NCI-H69 (cell line): ENCODE measurements at regions not wholly inside any gene's neighbourhood (a gene's known extent, or its start where the extent isn't known, plus 50 kb on each side); places are given as distances from the start of the nearest gene placed in this dataset.
"Not testable (repeated sequence)": the region's sequence is repeated elsewhere in the genome, so short reads cannot be mapped to it uniquely, and the experiment has no call there.

Experiments
- DNase-seq: peaks from one replicate; lab custom pipeline; 2025; lab: John Stamatoyannopoulos, UW

GRCh38 chr12:9336375-9337011 lies 128.3 kb upstream of the PZP start:
- DNase-seq, result not testable (repeated sequence)

- no peak for DNase-seq
These were observed 127.7 kb upstream of the PZP start for GRCh38 chr12:9335867-9336266.

- no peak for DNase-seq
These were observed 126.8 kb upstream of the PZP start for GRCh38 chr12:9334964-9335363.

- DNase-seq, result no peak
These were observed 126.0 kb upstream of the PZP start for GRCh38 chr12:9334041-9334692.

- DNase-seq, result no peak
These were observed 125.0 kb upstream of the PZP start for GRCh38 chr12:9333161-9333560.

GRCh38 chr12:9332564-9332963 lies 124.4 kb upstream of the PZP start:
- DNase-seq, result no peak

GRCh38 chr12:9331218-9331626 lies 123.0 kb upstream of the PZP start:
- peak; percentile 72 for DNase-seq

GRCh38 chr12:9329019-9329418 lies 120.8 kb upstream of the PZP start:
- DNase-seq, result no peak

- DNase-seq, result no peak
These were observed 119.9 kb upstream of the PZP start for GRCh38 chr12:9328065-9328464.

GRCh38 chr12:9327320-9327719 lies 119.1 kb upstream of the PZP start:
- DNase-seq, result no peak

GRCh38 chr12:9326849-9327248 lies 118.7 kb upstream of the PZP start:
- not testable (repeated sequence) for DNase-seq

GRCh38 chr12:9326085-9326484 lies 117.9 kb upstream of the PZP start:
- DNase-seq, result no peak

- no peak for DNase-seq
These were observed 117.3 kb upstream of the PZP start for GRCh38 chr12:9325471-9325870.

GRCh38 chr12:9324782-9325181 lies 116.6 kb upstream of the PZP start:
- peak; percentile 37 for DNase-seq

- DNase-seq, result no peak
These were observed 115.0 kb upstream of the PZP start for GRCh38 chr12:9323144-9323681.

GRCh38 chr12:9319842-9320173 lies 111.6 kb upstream of the PZP start:
- peak; percentile 54 for DNase-seq

- DNase-seq, result peak; percentile 75
These were observed 111.0 kb upstream of the PZP start for GRCh38 chr12:9319044-9319841.

- DNase-seq, result peak; percentile 71
These were observed 105.3 kb upstream of the PZP start for GRCh38 chr12:9313479-9313878.

- DNase-seq, result peak; percentile 24
These were observed 104.5 kb upstream of the PZP start for GRCh38 chr12:9312406-9313392.

GRCh38 chr12:9311454-9311853 lies 103.3 kb upstream of the PZP start:
- DNase-seq, result peak; percentile 83

- DNase-seq, result not testable (repeated sequence)
These were observed 102.5 kb upstream of the PZP start for GRCh38 chr12:9310645-9311044.

- DNase-seq, result not testable (repeated sequence)
These were observed 101.6 kb upstream of the PZP start for GRCh38 chr12:9309749-9310148.
